NCI-H1092 (cell line): ENCODE measurements at regions not wholly inside any gene's neighbourhood (a gene's known extent, or its start where the extent isn't known, plus 50 kb on each side); places are given as distances from the start of the nearest gene placed in this dataset.

ENCODE experiments used
- DNase-seq: peaks from one replicate; lab custom pipeline; 2025; lab: John Stamatoyannopoulos, UW

DNA sequence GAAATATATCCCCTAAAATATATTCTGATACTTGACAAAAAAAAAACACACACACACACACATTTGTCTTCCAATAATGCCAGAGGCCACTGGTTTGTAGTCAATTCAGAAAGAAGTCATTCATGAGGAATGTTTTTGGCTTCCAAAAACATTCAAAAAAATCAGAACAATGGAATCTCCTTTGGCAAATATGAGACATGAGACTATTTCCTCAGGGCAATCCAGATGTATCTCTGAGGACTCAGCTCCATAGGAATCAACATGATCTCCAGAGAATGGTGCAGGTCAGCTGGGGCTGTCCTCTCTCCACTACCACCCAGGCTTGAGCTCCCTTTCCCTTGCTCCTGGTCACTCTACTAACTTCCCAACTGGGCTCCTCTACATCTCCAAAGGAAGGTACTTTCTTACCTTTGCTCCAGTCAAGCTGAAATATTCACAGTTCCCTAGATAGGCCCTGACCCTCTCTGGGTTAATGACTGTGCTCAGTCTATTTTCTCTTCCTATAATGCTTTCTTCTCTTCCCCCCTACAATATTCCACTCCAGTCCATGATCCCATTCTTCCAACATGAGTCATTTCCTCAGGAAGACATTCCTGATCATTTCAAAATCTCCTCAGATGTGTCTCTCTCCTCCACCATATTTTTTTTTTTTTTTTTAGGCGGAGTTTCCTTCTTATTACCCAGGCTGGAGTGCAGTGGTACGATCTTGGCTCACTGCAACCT lies 145.3 kb downstream of the C1D start:
- DNase-seq, result no peak

- no peak for DNase-seq
Measured at GRCh38 chr2:67918471-67918870, 144.3 kb downstream of the C1D start.

DNA sequence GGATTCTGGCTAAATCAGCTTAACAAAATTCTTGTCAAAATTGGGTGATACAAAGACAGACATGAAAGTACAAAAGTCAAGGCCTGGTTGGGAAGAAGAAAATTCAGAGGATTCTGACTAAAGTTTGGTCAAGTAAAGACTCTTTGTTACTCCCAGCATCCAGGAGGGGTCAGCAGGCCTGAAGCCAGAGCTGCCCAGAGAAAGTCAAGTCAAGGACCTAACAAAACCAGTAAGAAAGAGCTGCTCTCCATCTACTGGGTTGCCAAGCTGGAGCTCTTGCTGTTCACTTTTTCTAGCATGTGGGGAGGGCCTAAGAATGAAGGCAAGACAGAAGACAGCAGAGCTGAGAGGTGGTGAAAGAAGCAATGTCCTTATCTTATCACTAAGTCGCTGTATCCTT lies 143.3 kb downstream of the C1D start:
- no peak for DNase-seq

DNA sequence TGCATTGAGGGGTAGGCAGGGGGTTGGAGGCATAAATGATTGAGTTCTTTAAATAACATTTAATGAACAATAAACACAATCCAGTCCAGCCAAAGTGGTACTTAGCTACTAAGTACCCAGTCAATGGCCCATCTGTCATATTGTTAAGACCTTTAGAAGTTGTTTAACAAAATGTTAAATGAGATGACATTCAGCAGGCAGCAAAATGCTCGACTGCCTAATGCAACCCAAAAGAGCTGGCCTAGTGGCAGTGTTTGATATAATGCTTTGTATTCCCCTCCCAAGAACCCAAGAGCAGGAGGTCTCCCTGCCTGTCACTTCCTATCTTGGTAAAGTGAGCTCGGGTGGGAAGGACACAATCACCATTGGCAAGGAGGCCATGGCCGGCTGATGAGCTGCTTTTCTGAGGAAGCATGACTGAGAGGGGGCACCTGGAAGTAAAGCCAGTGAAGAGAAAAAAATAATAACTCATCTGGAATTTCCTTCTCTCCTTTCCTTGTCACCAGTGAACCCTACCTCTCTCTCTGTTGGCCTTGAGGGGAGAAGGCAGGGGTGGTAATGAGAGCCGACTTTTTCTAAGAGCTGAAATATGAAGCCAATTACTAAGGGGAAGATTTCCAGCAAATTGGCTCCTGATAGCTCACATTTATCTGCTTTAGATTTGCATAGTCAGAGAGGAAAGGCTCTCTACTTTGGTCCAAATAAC lies 140.6 kb downstream of the C1D start:
- DNase-seq, result no peak

GRCh38 chr2:67923696-67924095 lies 139.1 kb downstream of the C1D start:
- no peak for DNase-seq

GRCh38 chr2:67927501-67927900 lies 135.3 kb downstream of the C1D start:
- no peak for DNase-seq

GRCh38 chr2:67930156-67930555 lies 132.6 kb downstream of the C1D start:
- no peak for DNase-seq

DNA sequence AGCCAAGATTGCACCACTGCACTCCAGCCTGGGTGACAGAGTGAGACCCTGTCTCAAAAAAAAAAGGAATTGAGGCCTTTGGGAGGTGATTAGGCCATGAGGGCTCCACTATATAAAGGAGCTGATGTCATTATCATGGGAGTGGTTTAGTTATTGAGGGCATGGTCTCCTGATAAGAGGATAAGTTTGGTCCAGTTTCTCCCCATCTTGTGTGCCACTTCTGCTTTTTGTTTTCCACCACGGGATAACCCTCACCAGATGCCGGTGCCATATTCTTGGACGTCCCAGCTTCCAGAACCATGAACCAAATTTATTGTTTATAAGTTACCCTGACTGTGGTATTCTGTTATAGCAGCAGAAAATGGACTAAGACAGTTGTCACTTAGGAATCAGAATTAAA lies 125.8 kb downstream of the C1D start:
- no peak for DNase-seq

- DNase-seq, result no peak
Measured at GRCh38 chr2:67938053-67938452, 124.8 kb downstream of the C1D start.

GRCh38 chr2:67945056-67945455 lies 117.7 kb downstream of the C1D start:
- DNase-seq, result no peak

DNA sequence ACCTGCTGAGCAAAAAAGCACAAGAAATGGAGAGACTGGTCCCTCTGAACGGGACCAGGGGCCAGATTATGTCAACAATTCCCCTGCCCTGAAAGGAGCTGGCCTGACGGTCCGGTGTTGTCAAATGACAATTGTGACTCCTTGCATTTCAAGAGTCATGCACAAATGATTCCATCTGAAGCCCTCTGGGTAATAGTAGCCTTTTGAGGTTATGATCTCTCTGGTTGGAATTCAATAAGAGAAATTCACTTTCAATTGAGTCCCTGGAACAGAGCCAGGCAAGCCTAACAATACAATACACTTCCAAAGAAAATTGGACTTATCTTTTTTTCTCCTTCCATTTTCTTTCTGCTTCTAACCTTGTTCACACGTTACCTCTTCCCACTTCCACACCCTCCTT lies 116.9 kb downstream of the C1D start:
- DNase-seq, result no peak

- DNase-seq, result no peak
Measured at GRCh38 chr2:67948057-67948456, 114.7 kb downstream of the C1D start.

GRCh38 chr2:67948506-67948905 lies 114.3 kb downstream of the C1D start:
- DNase-seq, result no peak

DNA sequence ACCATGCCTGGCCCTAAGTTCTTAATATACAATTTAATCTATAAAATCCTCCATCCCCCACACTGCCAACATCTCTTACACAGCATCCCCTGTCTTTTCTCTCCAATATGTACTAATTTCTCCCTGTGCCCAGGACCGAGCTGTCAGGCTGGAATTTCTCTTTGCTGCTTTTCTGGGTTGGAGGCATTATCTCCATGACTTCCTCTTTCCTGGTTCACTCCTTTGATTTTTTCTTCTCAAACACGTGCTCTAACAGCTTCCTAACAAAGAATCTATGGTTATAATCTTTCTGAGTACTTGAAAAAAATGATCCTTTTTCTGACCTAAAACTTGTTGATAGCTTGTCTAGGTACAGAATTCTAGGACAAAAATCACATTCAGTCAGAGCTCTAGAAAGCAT lies 112.8 kb downstream of the C1D start:
- DNase-seq, result no peak

DNA sequence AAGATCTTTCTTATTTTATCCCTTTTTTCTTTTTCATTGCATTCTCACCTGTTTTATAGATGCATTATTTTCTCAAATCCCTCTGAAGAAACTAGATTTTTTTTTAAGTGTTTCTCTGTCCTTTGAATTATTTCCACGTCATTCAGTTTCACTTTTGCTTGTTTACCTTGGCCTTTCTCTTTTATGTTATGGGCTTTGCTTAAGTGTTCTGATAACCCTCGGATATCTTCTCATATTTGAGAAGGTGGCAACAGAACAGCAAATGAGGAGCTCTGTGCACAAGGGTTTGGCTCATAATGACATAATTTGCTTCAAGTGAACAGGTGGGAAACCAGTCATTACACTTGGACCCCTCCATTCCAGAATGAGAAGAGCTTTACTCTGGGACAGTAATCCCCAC lies 111.9 kb downstream of the C1D start:
- DNase-seq, result no peak

- no peak for DNase-seq
Measured at GRCh38 chr2:67952066-67952465, 110.7 kb downstream of the C1D start.

DNA sequence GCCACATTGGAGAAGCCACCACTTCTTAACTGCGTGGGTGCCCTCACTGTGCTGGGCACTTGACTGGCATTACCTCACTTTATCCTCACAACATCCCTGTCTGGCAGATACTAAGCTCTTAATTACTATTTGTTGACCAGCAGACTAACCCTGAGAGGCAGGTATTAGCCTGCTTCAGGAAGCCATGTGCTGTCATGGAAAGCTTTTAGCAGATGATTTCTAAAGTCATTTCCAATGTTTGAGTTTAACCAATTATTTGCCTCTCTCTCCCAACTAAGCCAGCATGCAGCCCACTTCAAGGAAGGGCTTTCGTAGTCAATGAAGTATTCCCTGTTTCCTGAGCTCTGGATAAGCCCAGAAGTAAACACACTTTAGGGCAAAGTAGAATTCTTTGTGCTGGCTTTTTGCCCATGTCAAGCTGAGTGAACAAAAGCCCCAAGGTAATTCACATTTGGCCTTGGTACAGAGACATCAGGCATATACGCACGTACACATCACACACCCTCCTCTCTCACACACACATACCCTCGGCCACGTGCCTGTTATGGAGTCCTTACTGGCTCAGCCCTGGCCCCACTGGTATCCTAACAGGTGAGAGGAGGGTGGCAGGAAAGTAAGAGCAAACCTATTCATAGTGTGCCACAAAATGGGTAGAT lies 108.6 kb downstream of the C1D start:
- peak; percentile 90 for DNase-seq

DNA sequence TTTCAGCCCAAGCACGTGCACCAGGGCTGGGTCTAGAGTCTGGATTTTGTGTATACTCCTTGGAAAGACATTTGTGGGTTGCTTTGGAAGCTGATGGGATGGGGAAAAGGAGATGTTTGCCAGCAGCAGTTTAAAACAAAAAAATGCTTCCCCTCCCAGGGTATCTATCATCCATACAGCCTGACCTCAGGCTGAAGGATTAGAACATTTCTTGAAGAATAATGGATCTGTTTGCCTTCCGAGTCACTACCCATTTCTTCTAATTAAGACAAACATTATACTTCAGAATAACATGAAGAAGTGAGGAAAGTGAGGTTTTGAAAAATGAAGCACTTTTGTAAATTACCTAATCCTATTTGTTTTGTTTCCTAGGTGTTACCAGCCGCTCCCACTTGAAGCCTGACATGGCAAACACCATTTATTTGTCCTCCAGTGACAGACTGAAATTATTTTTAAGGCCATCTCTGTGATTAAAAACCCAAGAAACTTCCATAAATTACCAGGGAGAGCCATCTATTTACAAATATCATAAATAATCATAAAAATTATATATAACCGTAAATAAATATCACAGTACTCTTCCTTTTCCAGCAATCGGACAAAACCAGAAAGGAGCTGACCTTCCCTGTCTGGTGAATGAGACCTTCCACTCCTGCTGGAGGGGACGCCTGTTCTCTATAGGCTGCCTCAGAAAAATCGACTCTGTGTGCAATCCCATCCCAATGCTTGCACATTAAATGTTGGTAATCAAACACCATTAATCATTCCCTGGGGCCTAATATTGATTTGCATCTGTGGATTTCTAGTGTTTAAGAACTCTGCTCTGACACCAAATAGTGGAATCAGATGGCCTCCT lies 106.8 kb downstream of the C1D start:
- no peak for DNase-seq

GRCh38 chr2:67965246-67965645 lies 97.6 kb downstream of the C1D start:
- DNase-seq, result no peak

DNA sequence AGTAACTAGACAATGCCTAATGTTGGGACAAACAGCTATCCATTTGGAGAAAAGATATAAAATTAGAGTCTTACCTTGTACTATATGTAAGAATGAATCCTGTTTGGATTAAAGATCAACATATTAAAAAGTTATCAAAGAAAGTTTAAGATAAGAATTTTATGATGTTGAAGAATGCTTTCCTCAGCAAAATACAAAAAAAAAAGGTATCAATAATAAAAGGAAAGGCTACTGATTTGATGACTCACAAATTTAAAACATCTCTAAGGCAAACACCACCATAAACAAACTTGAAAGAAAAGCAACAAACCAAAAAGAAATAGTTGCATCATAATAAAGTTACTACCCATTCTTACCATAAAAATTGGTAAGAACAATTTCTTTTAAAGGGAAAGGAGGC lies 92.7 kb downstream of the C1D start:
- DNase-seq, result no peak

GRCh38 chr2:67970542-67970941 lies 92.3 kb downstream of the C1D start:
- DNase-seq, result no peak
